Cardiac muscle cell (in vitro differentiated cells and primary cell): ENCODE measurements at regions not wholly inside any gene's neighbourhood (a gene's known extent, or its start where the extent isn't known, plus 50 kb on each side); places are given as distances from the start of the nearest gene placed in this dataset.

Experiments
- DNase-seq, 2 donors: peaks; one replicate each; pipeline versions ENCODE4 v3.0.0 to v3.0.0-alpha.2; 2010 to 2017; ENCODE audit warnings: low read depth in 1 of 2, low spot score in 1 of 2
- H3K27ac ChIP-seq: fragments of 200-600 bp; sonication (generic); 2 replicates; pipeline ENCODE4 v1.5.1; 2016
- H3K27me3 ChIP-seq: fragments of 200-600 bp; sonication (generic); 2 replicates; pipeline ENCODE4 v1.6.0; 2016; ENCODE audit warnings: control low read depth
- H3K36me3 ChIP-seq: fragments of 200-600 bp; sonication (generic); 2 replicates; pipeline ENCODE4 v1.5.1; 2016; ENCODE audit warnings: control low read depth
- H3K4me1 ChIP-seq: fragments of 200-600 bp; sonication (generic); 2 replicates; pipeline ENCODE4 v1.8.1; 2017; ENCODE audit warnings: low read depth, mild to moderate bottlenecking, mixed run types
- H3K4me3 ChIP-seq: fragments of 200-600 bp; sonication (generic); 2 replicates; pipeline ENCODE4 v1.5.1; 2016; ENCODE audit warnings: mild to moderate bottlenecking
- H3K9me3 ChIP-seq: fragments of 200-600 bp; sonication (generic); 2 replicates; pipeline ENCODE4 v1.5.1; 2017; ENCODE audit warnings: low read depth, mild to moderate bottlenecking, control low read depth
- CTCF ChIP-seq: IDR thresholded peaks from 2 replicates; pipeline ENCODE4 v1.5.1; 2012; ENCODE audit warnings: low read depth, mild to moderate bottlenecking, low read length

- H3K36me3 ChIP-seq: no peaks in the 10 kb centered on the region
- TF ChIP-seq CTCF: no peak
- H3K4me3 ChIP-seq: no peak overlapping the region
- H3K4me1 ChIP-seq: peaks cover 3% of the 10 kb centered on the region
- no peaks in the 10 kb centered on the region for H3K9me3 ChIP-seq
- H3K27me3 ChIP-seq: no peaks in the 10 kb centered on the region
- no peak for DNase-seq
- no peak overlapping the region for H3K27ac ChIP-seq
These were observed 252.5 kb upstream of the IRF2BP2 start for GRCh38 chr1:234862360-234862943.

- Histone ChIP-seq H3K27ac (no peak overlapping the region), H3K4me1 (no peaks in the 10 kb centered on the region), H3K4me3 (no peak overlapping the region), H3K27me3 (no peaks in the 10 kb centered on the region), H3K9me3 (no peaks in the 10 kb centered on the region), H3K36me3 (no peaks in the 10 kb centered on the region)
- no peak for DNase-seq
- no peak for TF ChIP-seq CTCF
These were observed 251.8 kb upstream of the IRF2BP2 start for GRCh38 chr1:234861761-234862160.

- Histone ChIP-seq H3K9me3 (no peaks in the 10 kb centered on the region), H3K27ac (no peak overlapping the region), H3K4me1 (no peaks in the 10 kb centered on the region), H3K36me3 (no peaks in the 10 kb centered on the region), H3K27me3 (no peaks in the 10 kb centered on the region), H3K4me3 (no peak overlapping the region)
- no peak for DNase-seq
- TF ChIP-seq CTCF: no peak
These were observed 251.1 kb upstream of the IRF2BP2 start for GRCh38 chr1:234861024-234861620.

- no peaks in the 10 kb centered on the region for H3K27me3 ChIP-seq
- H3K4me1 ChIP-seq: no peaks in the 10 kb centered on the region
- no peak for DNase-seq
- no peak overlapping the region for H3K27ac ChIP-seq
- H3K9me3 ChIP-seq: no peaks in the 10 kb centered on the region
- H3K36me3 ChIP-seq: no peaks in the 10 kb centered on the region
- no peak overlapping the region for H3K4me3 ChIP-seq
- no peak for TF ChIP-seq CTCF
These were observed 248.7 kb upstream of the IRF2BP2 start for GRCh38 chr1:234858722-234859121.

GRCh38 chr1:234856845-234857245 lies 246.9 kb upstream of the IRF2BP2 start:
- H3K9me3 ChIP-seq: no peaks in the 10 kb centered on the region
- H3K27me3 ChIP-seq: no peaks in the 10 kb centered on the region
- no peaks in the 10 kb centered on the region for H3K36me3 ChIP-seq
- DNase-seq: peak in 1 of 2 donors; percentile 45
- no peak overlapping the region for H3K4me3 ChIP-seq
- H3K27ac ChIP-seq: no peak overlapping the region
- no peak for TF ChIP-seq CTCF
- peaks cover 4% of the 10 kb centered on the region for H3K4me1 ChIP-seq
